Sciatic nerve (tissue), 2 donors: ENCODE measurements at regions not wholly inside any gene's neighbourhood (a gene's known extent, or its start where the extent isn't known, plus 50 kb on each side); places are given as distances from the start of the nearest gene placed in this dataset.
A peak's percentile ranks its signal among the peaks of the same experiment; 100 is the strongest.
"Not testable (repeated sequence)": the region's sequence is repeated elsewhere in the genome, so short reads cannot be mapped to it uniquely, and the experiment has no call there.

Experiments
- ATAC-seq: fragments of 200-7000 bp; cut with Tn5 transposase; one replicate; pipeline ENCODE4 v1.9.1; 2020; ENCODE audit warnings: mild to moderate bottlenecking, moderate library complexity
- DNase-seq: peaks from one replicate; pipeline ENCODE4 v3.0.0-alpha.2; 2020; ENCODE audit warnings: low spot score
- intact Hi-C: fragments of 100-400 bp; cut with DNase I; formaldehyde crosslinking; loops from one replicate; pipeline ENCODE4 v1.14.2; 2022
- donor health status: DM: no; HTN: no; CAD: no.
- donor health status: DM: no; HTN: no; CAD: no.

DNA sequence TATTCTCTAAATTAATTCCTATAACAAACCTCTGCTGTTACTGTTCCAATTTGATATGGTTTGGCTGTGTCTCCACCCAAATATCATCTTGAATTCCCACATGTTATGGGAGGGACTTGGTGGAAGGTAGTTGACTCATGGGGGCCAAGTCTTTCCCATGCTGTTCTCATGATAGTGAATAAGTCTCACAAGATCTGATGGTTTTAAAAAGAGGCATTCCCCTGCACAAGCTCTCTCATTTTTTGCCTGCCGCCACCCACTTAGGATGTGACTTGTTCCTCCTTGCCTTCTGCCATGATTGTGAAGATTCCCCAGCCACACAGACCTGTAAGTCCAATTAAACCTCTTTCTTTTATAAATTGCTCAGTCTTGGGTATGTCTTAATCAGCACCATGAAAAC lies 104.3 kb upstream of the SLC25A48 start:
- DNase-seq, ATAC-seq, intact Hi-C loops: not testable (repeated sequence)

GRCh38 chr5:135729321-135729786 lies 105.1 kb upstream of the SLC25A48 start:
- DNase-seq: no peak
- ATAC-seq: peak; percentile 76
- intact Hi-C loops: loop anchor here (10.0 kb wide), 1 partner anchor 145 kb away; no protein-coding TSS in a partner anchor

DNA sequence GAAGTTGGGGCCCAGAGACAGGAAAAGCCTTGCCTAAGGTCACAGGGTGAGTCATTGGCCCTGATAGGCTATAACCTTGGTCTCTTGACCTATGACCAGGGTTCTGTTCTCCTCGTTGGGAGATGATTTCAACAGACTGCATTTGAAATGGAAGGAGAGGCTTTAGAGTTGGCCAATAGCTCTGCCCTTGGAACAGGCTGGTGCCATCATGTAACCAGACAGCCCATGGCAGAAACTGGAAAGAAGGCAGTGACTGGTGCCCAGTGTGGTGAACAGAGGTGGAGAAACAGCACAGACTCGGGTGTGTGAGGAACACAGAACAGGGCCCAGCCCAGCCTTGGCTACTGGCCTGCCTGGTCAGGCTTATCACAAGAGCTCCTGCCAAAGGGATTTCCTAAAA lies 109.8 kb upstream of the SLC25A48 start:
- intact Hi-C loops: loop anchor here (10.0 kb wide), 1 partner anchor 140 kb away; no protein-coding TSS in a partner anchor
- ATAC-seq (peak; percentile 65), DNase-seq (no peak)

GRCh38 chr5:135723491-135723890 lies 111.0 kb upstream of the SLC25A48 start:
- intact Hi-C loops: loop anchor here (10.0 kb wide), 1 partner anchor 139 kb away; no protein-coding TSS in a partner anchor
- ATAC-seq (no peak), DNase-seq (no peak)

- intact Hi-C loops: loop anchor here (10.0 kb wide), 1 partner anchor 137 kb away; no protein-coding TSS in a partner anchor
- DNase-seq (no peak), ATAC-seq (no peak)
Observed at GRCh38 chr5:135721548-135722090, 112.8 kb upstream of the SLC25A48 start.

GRCh38 chr5:135720191-135720590 lies 114.3 kb upstream of the SLC25A48 start:
- no peak for ATAC-seq
- DNase-seq: no peak
- intact Hi-C loops: loop anchor here (10.0 kb wide), 1 partner anchor 135 kb away; no protein-coding TSS in a partner anchor

DNA sequence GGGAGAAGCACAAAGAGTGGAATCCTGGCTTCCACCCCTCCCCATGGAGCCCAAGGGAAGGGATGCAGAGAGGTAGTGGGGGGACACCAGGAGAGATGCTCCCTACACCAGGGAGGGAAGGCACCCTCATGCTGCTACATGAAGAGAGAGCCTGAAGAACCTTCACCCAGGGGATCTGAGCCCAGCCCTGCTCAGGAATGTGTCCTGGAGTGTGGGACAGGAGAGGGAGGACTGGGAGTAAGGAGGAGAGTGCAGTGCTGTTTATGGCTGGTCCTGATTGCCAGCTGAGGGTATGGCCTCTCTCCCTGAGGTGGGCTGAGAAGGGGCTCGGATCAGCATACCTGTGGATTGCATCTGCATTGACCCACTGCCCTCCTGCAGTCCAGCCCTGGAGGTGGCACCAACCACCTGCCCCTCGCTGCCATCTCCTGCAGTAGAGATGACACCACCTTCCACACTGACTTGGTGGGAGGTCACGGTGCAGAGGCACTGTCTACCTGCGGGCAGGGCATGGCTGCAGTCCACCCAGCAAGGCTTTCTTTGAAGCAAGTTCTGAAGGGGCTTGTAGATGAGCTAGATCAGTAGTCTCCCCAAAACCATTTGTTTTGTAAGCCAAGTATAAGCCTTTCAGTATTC lies 114.9 kb upstream of the SLC25A48 start:
- ATAC-seq (no peak), DNase-seq (no peak)
- intact Hi-C loops: loop anchor here (10.0 kb wide), 1 partner anchor 135 kb away; no protein-coding TSS in a partner anchor

DNA sequence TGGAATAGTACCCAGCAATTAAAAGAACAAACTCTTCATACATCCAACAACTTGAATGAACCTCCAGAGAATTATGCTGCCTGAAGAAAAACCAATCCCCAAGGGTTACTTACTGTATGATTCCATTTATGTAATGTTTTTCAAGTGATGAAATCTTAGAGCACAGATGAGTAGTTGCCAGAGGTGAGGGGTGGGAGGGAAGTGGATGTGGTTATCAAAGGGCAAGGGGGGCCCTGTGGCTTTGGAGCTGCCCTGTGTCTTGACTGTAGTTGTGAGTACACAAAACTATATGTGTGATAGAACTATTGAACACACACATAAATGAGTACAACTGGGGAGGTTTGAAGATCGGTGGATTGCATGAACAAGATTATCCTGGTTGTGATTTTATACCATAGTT lies 115.8 kb upstream of the SLC25A48 start:
- intact Hi-C loops: no loop called here
- ATAC-seq: no peak
- no peak for DNase-seq

- ATAC-seq (no peak), DNase-seq (no peak)
- intact Hi-C loops: no loop called here
Observed at GRCh38 chr5:135718151-135718550, 116.3 kb upstream of the SLC25A48 start.

DNA sequence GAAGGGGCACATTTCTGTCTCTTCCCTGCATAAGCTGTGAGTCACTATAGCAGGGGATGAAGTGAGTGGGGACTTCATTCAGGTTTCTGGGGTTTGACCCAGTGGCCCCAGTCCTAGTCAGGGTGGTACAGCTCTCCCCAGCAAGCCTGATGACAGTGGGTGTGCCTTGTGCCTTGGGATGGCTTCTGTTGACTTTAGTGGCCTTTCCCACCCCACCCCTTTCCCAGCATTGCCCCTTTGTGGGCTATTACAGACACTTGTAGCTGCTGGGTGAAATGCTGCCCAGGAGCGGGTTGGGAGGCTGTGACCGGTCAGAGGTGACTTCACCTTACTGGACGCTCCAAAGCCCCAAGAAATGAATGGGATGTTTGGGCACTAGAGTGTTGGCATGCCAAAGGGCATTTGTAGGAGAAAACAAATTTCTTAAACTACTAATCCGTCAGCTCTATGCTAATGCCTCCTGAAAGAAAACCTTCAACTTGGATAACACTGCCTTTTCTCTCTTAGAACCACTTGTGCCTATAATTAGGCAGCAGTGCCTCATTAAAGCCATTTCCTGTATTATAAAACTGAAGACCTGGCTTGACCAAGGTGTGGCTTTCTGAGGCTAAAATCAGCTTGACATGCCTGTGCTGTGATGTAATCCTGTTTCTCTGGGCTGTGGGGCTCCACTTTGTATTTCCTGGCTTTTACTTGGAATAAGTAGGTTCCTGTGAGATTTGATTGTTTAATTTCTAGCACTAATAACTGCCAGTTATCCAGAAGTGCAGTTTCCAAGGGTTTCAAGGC lies 119.0 kb upstream of the SLC25A48 start:
- no peak for DNase-seq
- intact Hi-C loops: no loop called here
- ATAC-seq: no peak

- ATAC-seq: peak; percentile 23
Observed at GRCh38 chr5:135714126-135714894, 120.2 kb upstream of the SLC25A48 start.

DNA sequence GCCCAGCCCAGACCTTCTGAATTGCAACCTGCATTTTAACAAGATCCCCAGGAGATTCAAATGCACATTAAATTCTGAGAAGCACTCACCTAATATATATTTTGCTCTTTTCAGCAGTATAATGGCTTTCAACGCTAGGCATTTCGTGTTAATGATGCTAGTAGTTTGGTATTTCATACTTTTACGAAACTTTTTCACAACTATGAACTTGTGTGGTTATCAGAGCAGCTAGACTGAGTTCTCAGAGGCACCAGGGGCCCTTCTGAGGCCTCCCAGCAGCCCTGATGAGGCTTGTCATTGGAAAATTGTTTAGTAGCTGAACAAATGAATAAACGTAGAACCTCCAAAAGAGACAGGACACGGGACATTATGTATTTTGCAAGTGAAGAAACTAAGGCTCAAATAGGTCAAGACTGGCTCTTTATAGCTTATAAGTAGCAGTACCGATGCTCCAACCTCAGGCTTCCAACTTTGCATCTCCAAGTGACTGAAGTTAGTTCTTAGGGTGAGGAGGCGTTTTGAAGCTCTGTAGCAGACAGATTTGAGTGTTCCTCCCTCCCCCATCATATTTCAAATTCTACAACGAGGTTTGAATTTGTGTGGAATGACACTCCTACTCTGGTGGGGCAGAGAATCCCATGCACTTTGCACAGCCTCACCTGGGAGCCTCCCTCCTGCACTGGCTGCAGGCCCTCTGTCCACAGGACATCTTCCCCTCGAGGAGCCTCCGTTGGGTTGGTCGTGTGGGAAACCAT lies 121.1 kb upstream of the SLC25A48 start:
- ATAC-seq: no peak
- intact Hi-C loops: no loop called here

More at GRCh38 chr5:135714126-135714894, 120.2 kb upstream of the SLC25A48 start:
- intact Hi-C loops: no loop called here
- peak; percentile 45 for DNase-seq

DNA sequence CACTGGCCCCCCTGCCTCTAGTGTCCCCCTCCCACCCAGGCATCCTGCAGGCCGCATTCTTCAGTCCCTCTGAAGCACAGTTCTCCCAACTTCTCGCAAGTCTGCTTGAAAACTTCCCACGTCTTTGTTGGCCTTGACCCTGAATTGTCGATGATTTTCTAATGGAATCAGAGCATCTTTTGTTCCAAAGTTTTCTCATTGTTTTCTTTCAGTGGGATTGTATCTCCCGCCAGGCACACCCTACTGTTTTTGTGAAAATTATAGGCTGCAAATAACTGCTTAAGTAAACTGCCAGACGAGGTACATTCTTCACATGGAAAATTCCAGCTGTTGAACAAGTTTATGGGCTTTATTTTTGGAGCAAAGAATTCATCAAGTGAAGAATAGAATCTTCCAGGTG lies 122.6 kb upstream of the SLC25A48 start:
- DNase-seq: no peak
- intact Hi-C loops: no loop called here
- no peak for ATAC-seq

More for the DNA sequence above, 121.1 kb upstream of the SLC25A48 start:
- no peak for DNase-seq

DNA sequence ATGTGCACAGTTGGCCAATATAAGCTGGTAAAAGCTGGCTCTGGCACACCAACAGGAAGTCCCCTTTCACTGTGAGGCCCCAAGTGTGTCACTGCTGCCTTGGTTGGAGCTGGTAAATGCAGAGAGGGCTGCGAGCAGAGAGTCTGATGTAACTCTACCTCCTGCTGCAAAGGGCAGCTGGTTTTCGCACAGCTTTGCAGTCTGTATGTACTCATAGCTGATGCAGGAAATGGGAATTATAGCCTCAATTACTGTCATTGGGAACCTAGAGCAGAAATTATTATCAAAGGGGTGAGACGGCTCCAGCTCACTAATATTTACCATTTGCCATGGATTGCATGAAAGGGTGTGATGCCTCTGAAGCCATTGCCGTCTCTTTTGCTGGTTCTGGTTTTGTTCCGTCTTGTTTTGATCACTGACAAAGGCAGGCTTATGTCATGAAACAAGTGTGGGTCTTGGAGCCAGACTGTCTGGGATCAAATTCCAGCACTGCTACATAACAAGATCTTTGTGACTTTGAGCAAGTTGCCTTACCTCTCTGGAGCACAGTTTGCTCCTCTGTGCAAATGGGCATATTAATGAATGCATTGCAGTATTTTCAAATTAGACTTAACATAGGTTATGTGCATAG lies 124.3 kb upstream of the SLC25A48 start:
- DNase-seq (no peak), ATAC-seq (no peak)
- intact Hi-C loops: no loop called here

DNA sequence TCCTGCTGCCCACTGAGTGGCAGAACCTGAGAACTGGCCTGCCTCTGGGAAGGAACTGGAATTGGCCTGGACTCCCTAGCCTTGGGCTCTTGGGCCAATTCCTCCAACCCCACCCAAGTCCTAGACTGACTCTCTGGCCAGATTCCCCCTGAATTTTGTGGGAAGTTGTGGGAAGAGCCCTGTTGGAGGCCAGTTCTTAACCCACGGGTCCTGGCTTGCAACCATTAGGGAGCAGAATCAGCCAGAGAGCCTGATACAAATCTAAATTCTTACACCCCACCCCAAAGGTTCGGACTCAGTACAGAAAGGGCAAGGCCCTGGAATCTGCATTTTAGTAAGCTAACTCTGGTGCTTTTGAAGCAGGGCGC lies 125.3 kb upstream of the SLC25A48 start:
- DNase-seq (no peak), ATAC-seq (peak; percentile 61)
- intact Hi-C loops: no loop called here

DNA sequence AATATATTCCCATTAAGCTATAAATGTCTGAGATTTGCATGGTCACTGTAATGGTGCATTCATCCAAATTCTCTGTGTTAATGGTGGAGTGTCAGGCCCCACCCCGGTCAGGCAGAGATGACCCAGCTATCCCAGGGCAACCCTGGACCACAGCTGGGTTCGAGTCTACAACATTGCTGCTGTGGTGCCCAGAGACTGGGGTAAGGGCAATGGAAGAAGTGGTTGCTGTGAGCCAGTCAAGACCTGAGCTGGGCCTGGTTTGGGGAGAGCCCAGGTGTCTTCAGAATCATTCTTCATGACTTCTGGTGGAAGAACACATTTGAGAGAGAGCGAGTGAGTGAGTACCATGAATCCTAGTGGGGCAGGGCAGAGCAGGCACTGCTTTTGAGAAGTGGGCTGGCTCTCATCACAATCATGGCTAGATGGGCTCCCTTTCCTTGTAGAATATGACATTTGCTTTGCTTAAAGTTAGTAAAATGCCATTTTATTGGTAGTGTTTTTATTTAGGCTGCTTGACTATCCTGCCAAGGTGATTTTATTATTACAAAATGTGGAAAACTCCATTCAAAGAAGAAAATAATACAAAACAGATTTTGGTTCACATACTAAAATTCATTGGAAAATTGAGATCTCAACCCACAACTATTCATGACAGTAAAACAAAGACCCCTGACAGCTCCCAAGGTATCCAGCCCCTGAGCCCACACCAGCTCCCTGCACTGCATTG lies 125.8 kb upstream of the SLC25A48 start:
- intact Hi-C loops: no loop called here
- ATAC-seq (peak; percentile 6), DNase-seq (peak; percentile 32)

GRCh38 chr5:135707302-135707701 lies 127.2 kb upstream of the SLC25A48 start:
- intact Hi-C loops: no loop called here
- no peak for ATAC-seq

More at GRCh38 chr5:135707302-135707701, 127.2 kb upstream of the SLC25A48 start:
- peak; percentile 56 for DNase-seq
